ENCODE measurements at regions not wholly inside any gene's neighbourhood (a gene's known extent, or its start where the extent isn't known, plus 50 kb on each side); places are given as distances from the start of the nearest gene placed in this dataset.

GRCh38 chr17:79533116-79533515, 77.7 kb downstream of the RBFOX3 start:
- no peak overlapping the region for H3K27ac ChIP-seq (ENCODE audit: insufficient read depth, low read length, poor library complexity, severe bottlenecking)
- H3K4me1 ChIP-seq (ENCODE audit: control insufficient read depth, insufficient read depth, low read length, poor library complexity, severe bottlenecking): no peaks in the 10 kb centered on the region
- H3K9me3 ChIP-seq (ENCODE audit: control insufficient read depth, low read length): no peaks in the 10 kb centered on the region
- no peak overlapping the region for H3K4me3 ChIP-seq (ENCODE audit: insufficient read depth, low read depth, low read length, poor library complexity, severe bottlenecking)
- no peaks in the 10 kb centered on the region for H3K27me3 ChIP-seq (replicated peaks; ENCODE audit: control insufficient read depth, insufficient read depth, low read length, poor library complexity, severe bottlenecking)
- no peak for DNase-seq
- no peaks in the 10 kb centered on the region for H3K36me3 ChIP-seq (ENCODE audit: control insufficient read depth, insufficient read depth, low read length)

GRCh38 chr17:79532107-79532790, 78.6 kb downstream of the RBFOX3 start:
- H3K9me3 ChIP-seq (ENCODE audit: control insufficient read depth, low read length): no peaks in the 10 kb centered on the region
- no peaks in the 10 kb centered on the region for H3K27me3 ChIP-seq (replicated peaks; ENCODE audit: control insufficient read depth, insufficient read depth, low read length, poor library complexity, severe bottlenecking)
- H3K27ac ChIP-seq (ENCODE audit: insufficient read depth, low read length, poor library complexity, severe bottlenecking): no peak overlapping the region
- DNase-seq: no peak
- no peaks in the 10 kb centered on the region for H3K36me3 ChIP-seq (ENCODE audit: control insufficient read depth, insufficient read depth, low read length)
- H3K4me3 ChIP-seq (ENCODE audit: insufficient read depth, low read depth, low read length, poor library complexity, severe bottlenecking): no peak overlapping the region
- no peaks in the 10 kb centered on the region for H3K4me1 ChIP-seq (ENCODE audit: control insufficient read depth, insufficient read depth, low read length, poor library complexity, severe bottlenecking)

- Histone ChIP-seq H3K9me3 (ENCODE audit: control insufficient read depth, low read length) (no peaks in the 10 kb centered on the region), H3K36me3 (ENCODE audit: control insufficient read depth, insufficient read depth, low read length) (no peaks in the 10 kb centered on the region), H3K27me3 (replicated peaks; ENCODE audit: control insufficient read depth, insufficient read depth, low read length, poor library complexity, severe bottlenecking) (no peaks in the 10 kb centered on the region), H3K4me1 (ENCODE audit: control insufficient read depth, insufficient read depth, low read length, poor library complexity, severe bottlenecking) (no peaks in the 10 kb centered on the region), H3K4me3 (ENCODE audit: insufficient read depth, low read depth, low read length, poor library complexity, severe bottlenecking) (no peak overlapping the region), H3K27ac (ENCODE audit: insufficient read depth, low read length, poor library complexity, severe bottlenecking) (no peak overlapping the region)
- no peak for DNase-seq
Observed at GRCh38 chr17:79531191-79532095, 79.4 kb downstream of the RBFOX3 start.

DNA sequence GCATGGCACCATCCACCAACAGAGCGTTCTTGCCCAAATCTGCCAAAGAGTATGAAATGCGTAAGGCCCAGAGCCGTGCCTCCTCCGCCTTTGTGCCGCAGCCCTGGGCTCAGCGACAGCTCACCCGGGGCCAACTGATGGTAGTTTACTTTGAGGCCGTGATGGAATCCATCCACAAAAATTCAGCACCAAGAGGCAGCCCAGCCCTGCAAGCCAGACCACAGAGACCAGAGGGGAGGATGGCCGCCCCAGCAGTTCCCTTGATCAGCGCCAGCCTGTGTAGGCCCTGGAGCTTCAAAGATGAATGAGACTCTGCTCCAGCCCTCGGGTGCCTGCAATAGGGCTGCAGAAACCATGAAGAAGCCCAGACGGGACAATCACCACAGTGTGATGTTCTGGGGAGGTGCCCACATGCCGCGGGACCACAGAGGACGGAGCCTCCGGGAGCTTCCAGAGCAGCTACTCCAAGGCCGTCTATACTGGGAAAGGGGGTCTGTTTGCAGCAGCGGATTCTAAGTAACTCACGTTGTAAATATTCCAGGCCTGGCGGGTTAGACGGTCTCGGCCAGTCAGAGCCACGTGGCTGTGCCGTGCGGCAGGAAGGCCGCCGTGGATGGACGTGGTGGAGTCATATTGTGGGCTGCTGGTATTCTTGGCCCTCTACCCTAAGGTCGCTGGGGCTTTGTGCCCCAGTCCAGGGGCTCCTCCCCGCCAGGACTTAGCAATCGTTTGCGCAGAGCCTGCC, 80.3 kb downstream of the RBFOX3 start:
- H3K27me3 ChIP-seq (replicated peaks; ENCODE audit: control insufficient read depth, insufficient read depth, low read length, poor library complexity, severe bottlenecking): no peaks in the 10 kb centered on the region
- H3K9me3 ChIP-seq (ENCODE audit: control insufficient read depth, low read length): no peaks in the 10 kb centered on the region
- H3K27ac ChIP-seq (ENCODE audit: insufficient read depth, low read length, poor library complexity, severe bottlenecking): no peak overlapping the region
- H3K36me3 ChIP-seq (ENCODE audit: control insufficient read depth, insufficient read depth, low read length): no peaks in the 10 kb centered on the region
- H3K4me1 ChIP-seq (ENCODE audit: control insufficient read depth, insufficient read depth, low read length, poor library complexity, severe bottlenecking): no peaks in the 10 kb centered on the region
- H3K4me3 ChIP-seq (ENCODE audit: insufficient read depth, low read depth, low read length, poor library complexity, severe bottlenecking): no peak overlapping the region
- no peak for DNase-seq

GRCh38 chr17:79529661-79530081, 81.2 kb downstream of the RBFOX3 start:
- no peak overlapping the region for H3K27ac ChIP-seq (ENCODE audit: insufficient read depth, low read length, poor library complexity, severe bottlenecking)
- no peaks in the 10 kb centered on the region for H3K4me1 ChIP-seq (ENCODE audit: control insufficient read depth, insufficient read depth, low read length, poor library complexity, severe bottlenecking)
- H3K36me3 ChIP-seq (ENCODE audit: control insufficient read depth, insufficient read depth, low read length): no peaks in the 10 kb centered on the region
- H3K4me3 ChIP-seq (ENCODE audit: insufficient read depth, low read depth, low read length, poor library complexity, severe bottlenecking): no peak overlapping the region
- DNase-seq: no peak
- H3K27me3 ChIP-seq (replicated peaks; ENCODE audit: control insufficient read depth, insufficient read depth, low read length, poor library complexity, severe bottlenecking): no peaks in the 10 kb centered on the region
- no peaks in the 10 kb centered on the region for H3K9me3 ChIP-seq (ENCODE audit: control insufficient read depth, low read length)

DNA sequence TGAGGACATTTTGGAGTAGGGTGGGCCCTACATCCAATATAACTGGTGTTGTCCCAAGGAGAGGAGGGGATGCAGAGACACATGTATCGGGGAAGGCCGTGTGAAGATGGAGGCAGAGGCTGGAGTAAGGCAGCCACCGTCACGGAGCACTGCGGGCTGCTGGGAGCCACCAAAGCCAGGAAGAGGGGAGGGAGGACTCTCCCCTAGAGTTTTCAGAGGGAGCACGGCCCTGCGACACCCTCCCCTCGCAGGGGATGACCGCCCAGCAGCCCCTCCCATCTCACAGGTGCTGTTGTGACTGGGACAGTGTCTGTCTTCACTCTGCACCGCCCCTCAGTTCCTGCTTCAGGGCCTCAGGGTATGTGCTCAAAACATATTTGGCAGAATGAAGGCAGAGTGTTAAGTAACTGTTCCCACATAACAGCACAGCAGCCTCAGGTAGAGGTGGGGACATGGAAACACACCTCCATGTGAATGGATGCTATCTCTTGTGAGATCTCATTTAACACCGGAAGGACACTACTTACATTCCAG, 82.2 kb downstream of the RBFOX3 start:
- Histone ChIP-seq H3K9me3 (ENCODE audit: control insufficient read depth, low read length) (no peaks in the 10 kb centered on the region), H3K4me3 (ENCODE audit: insufficient read depth, low read depth, low read length, poor library complexity, severe bottlenecking) (no peak overlapping the region), H3K27ac (ENCODE audit: insufficient read depth, low read length, poor library complexity, severe bottlenecking) (no peak overlapping the region), H3K27me3 (replicated peaks; ENCODE audit: control insufficient read depth, insufficient read depth, low read length, poor library complexity, severe bottlenecking) (no peaks in the 10 kb centered on the region), H3K4me1 (ENCODE audit: control insufficient read depth, insufficient read depth, low read length, poor library complexity, severe bottlenecking) (no peaks in the 10 kb centered on the region), H3K36me3 (ENCODE audit: control insufficient read depth, insufficient read depth, low read length) (no peaks in the 10 kb centered on the region)
- DNase-seq: no peak

DNA sequence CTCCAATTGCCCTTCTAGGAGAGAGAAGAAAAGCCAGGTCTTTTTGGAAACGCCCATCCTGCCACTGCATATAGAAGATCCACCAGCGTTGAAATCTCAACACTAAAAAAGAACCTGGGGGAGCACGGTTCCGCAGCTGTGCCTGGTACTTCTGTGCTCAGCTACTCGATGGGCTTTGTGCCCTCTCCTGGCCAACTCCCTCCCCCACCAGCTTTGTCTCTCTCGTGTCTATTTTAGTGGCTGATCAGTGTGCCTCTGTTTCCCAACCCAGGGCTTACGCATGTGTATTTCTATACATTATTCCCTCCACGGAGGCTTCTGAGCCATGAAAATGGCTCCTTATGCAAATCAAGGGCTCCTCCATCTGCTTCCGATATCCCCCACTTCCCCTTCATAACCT, 83.5 kb downstream of the RBFOX3 start:
- Histone ChIP-seq H3K27me3 (replicated peaks; ENCODE audit: control insufficient read depth, insufficient read depth, low read length, poor library complexity, severe bottlenecking) (no peaks in the 10 kb centered on the region), H3K4me1 (ENCODE audit: control insufficient read depth, insufficient read depth, low read length, poor library complexity, severe bottlenecking) (no peaks in the 10 kb centered on the region)

GRCh38 chr17:79525793-79526677, 84.8 kb downstream of the RBFOX3 start:
- H3K27me3 ChIP-seq (replicated peaks; ENCODE audit: control insufficient read depth, insufficient read depth, low read length, poor library complexity, severe bottlenecking): no peaks in the 10 kb centered on the region
- no peaks in the 10 kb centered on the region for H3K9me3 ChIP-seq (ENCODE audit: control insufficient read depth, low read length)
- no peaks in the 10 kb centered on the region for H3K4me1 ChIP-seq (ENCODE audit: control insufficient read depth, insufficient read depth, low read length, poor library complexity, severe bottlenecking)
- no peak for DNase-seq
- no peak overlapping the region for H3K27ac ChIP-seq (ENCODE audit: insufficient read depth, low read length, poor library complexity, severe bottlenecking)
- no peaks in the 10 kb centered on the region for H3K36me3 ChIP-seq (ENCODE audit: control insufficient read depth, insufficient read depth, low read length)
- H3K4me3 ChIP-seq (ENCODE audit: insufficient read depth, low read depth, low read length, poor library complexity, severe bottlenecking): no peak overlapping the region

More for the DNA sequence above, 83.5 kb downstream of the RBFOX3 start:
- Histone ChIP-seq H3K9me3 (ENCODE audit: control insufficient read depth, low read length) (no peaks in the 10 kb centered on the region), H3K4me3 (ENCODE audit: insufficient read depth, low read depth, low read length, poor library complexity, severe bottlenecking) (no peak overlapping the region), H3K36me3 (ENCODE audit: control insufficient read depth, insufficient read depth, low read length) (no peaks in the 10 kb centered on the region), H3K27ac (ENCODE audit: insufficient read depth, low read length, poor library complexity, severe bottlenecking) (no peak overlapping the region)
- no peak for DNase-seq
